GM23248 (cell line): ENCODE measurements at regions not wholly inside any gene's neighbourhood (a gene's known extent, or its start where the extent isn't known, plus 50 kb on each side); places are given as distances from the start of the nearest gene placed in this dataset.

ENCODE experiments used
- DNase-seq: peaks from one replicate; pipeline ENCODE4 v3.0.0-alpha.2; 2015
- H2AFZ ChIP-seq: fragments of 200-600 bp; sonication (generic); 2 replicates; pipeline ENCODE4 v1.6.1; 2016; ENCODE audit warnings: antibody characterized with exemption
- H3F3A ChIP-seq: fragments of 200-600 bp; sonication (generic); 2 replicates; pipeline ENCODE4 v1.6.1; 2016; ENCODE audit warnings: mild to moderate bottlenecking, antibody characterized with exemption, mixed run types; ENCODE audit not compliant: insufficient read depth
- H3K27ac ChIP-seq: fragments of 200-600 bp; sonication (generic); 2 replicates; pipeline ENCODE4 v1.5.1; 2016; ENCODE audit warnings: mild to moderate bottlenecking
- H3K27me3 ChIP-seq: fragments of 200-600 bp; sonication (generic); replicated peaks from 2 replicates; pipeline ENCODE4 v1.6.1; 2016; ENCODE audit warnings: mild to moderate bottlenecking; ENCODE audit not compliant: insufficient read depth
- H3K36me3 ChIP-seq: fragments of 200-600 bp; sonication (generic); 2 replicates; pipeline ENCODE4 v1.6.1; 2016; ENCODE audit warnings: low read depth, mild to moderate bottlenecking
- H3K4me1 ChIP-seq: fragments of 200-600 bp; sonication (generic); 2 replicates; pipeline ENCODE4 v1.6.1; 2016; ENCODE audit warnings: mild to moderate bottlenecking; ENCODE audit not compliant: insufficient read depth
- H3K4me2 ChIP-seq: fragments of 200-600 bp; sonication (generic); one replicate; pipeline ENCODE4 v1.6.1; 2016; ENCODE audit warnings: mild to moderate bottlenecking; ENCODE audit not compliant: unreplicated experiment
- H3K4me3 ChIP-seq: fragments of 200-600 bp; sonication (generic); 2 replicates; pipeline ENCODE4 v1.5.1; 2016; ENCODE audit warnings: mild to moderate bottlenecking
- H3K79me2 ChIP-seq: fragments of 200-600 bp; sonication (generic); 2 replicates; pipeline ENCODE4 v1.6.1; 2016; ENCODE audit warnings: mild to moderate bottlenecking; ENCODE audit not compliant: insufficient read depth
- H3K9ac ChIP-seq: fragments of 200-600 bp; sonication (generic); 2 replicates; pipeline ENCODE4 v1.6.1; 2016; ENCODE audit warnings: mild to moderate bottlenecking
- H3K9me2 ChIP-seq: fragments of 200-600 bp; sonication (generic); 2 replicates; pipeline ENCODE4 v1.6.1; 2016; ENCODE audit warnings: mixed run types, mild to moderate bottlenecking, moderate library complexity; ENCODE audit not compliant: insufficient read depth
- H3K9me3 ChIP-seq: fragments of 200-600 bp; sonication (generic); one replicate; pipeline ENCODE4 v1.6.1; 2017; ENCODE audit warnings: low read depth
- H4K20me1 ChIP-seq: fragments of 200-600 bp; sonication (generic); 2 replicates; pipeline ENCODE4 v1.6.0; 2016; ENCODE audit not compliant: insufficient read depth
- EZH2 ChIP-seq: fragments of 200-600 bp; sonication (generic); IDR thresholded peaks from 2 replicates; pipeline ENCODE4 v1.6.1; 2018; ENCODE audit warnings: antibody characterized with exemption, mild to moderate bottlenecking; ENCODE audit not compliant: insufficient read depth, poor library complexity, severe bottlenecking
- EZH2phosphoT487 ChIP-seq: fragments of 200-600 bp; sonication (generic); IDR thresholded peaks from 2 replicates; pipeline ENCODE4 v1.6.1; 2018; ENCODE audit warnings: antibody characterized with exemption, moderate library complexity, mild to moderate bottlenecking, low read depth; ENCODE audit not compliant: insufficient read depth
- WGBS, 2 experiments: methylation state at CpG; one replicate each; pipeline ENCODE4 v1.1.6; 2015 to 2017; ENCODE audit warnings: low lambda C conversion rate in 2 of 2, low coverage in 1 of 2; ENCODE audit errors: missing lambda C conversion rate in 2 of 2; 5-methylcytosine and 5-hydroxymethylcytosine counted together
- in situ Hi-C: fragments of 300-500 bp; cut with MboI; formaldehyde crosslinking; loops from 2 replicates; pipeline ENCODE4 v1.15.0; 2020

GRCh38 chr2:118244686-118245085 lies 156.4 kb downstream of the INSIG2 start:
- no peak for DNase-seq
- 89 to 100% methylated on average over 1 of the region's 1 CpG for WGBS, 2 experiments
- Histone ChIP-seq H3K27ac (no peak overlapping the region), H3K27me3 (no peaks in the 10 kb centered on the region), H3K4me1 (peaks cover 37% of the 10 kb centered on the region), H3K9me3 (no peaks in the 10 kb centered on the region), H3K4me3 (no peak overlapping the region), H3K36me3 (no peaks in the 10 kb centered on the region), H2AFZ (no peak overlapping the region), H3F3A (peaks cover 33% of the 10 kb centered on the region), H3K4me2 (no peak overlapping the region), H3K79me2 (no peaks in the 10 kb centered on the region), H3K9me2 (no peaks in the 10 kb centered on the region), H3K9ac (no peak overlapping the region), H4K20me1 (no peaks in the 10 kb centered on the region)
- in situ Hi-C loops: no loop called here
- TF ChIP-seq EZH2 (no peak), EZH2phosphoT487 (no peak)

- H3K27ac ChIP-seq: no peak overlapping the region
- H3K4me3 ChIP-seq: no peak overlapping the region
- no peaks in the 10 kb centered on the region for H3K9me3 ChIP-seq
- no peaks in the 10 kb centered on the region for H4K20me1 ChIP-seq
- no peak overlapping the region for H3K4me2 ChIP-seq
- TF ChIP-seq EZH2 (no peak), EZH2phosphoT487 (no peak)
- H3K27me3 ChIP-seq: no peaks in the 10 kb centered on the region
- no peaks in the 10 kb centered on the region for H3K9me2 ChIP-seq
- no peaks in the 10 kb centered on the region for H3K36me3 ChIP-seq
- in situ Hi-C loops: no loop called here
- WGBS, 2 experiments: 40 to 67% methylated on average over 2 of the region's 2 CpGs
- DNase-seq: no peak
- no peak overlapping the region for H2AFZ ChIP-seq
- H3K9ac ChIP-seq: no peak overlapping the region
- H3F3A ChIP-seq: peaks cover 17% of the 10 kb centered on the region
- peaks cover 25% of the 10 kb centered on the region for H3K4me1 ChIP-seq
- H3K79me2 ChIP-seq: no peaks in the 10 kb centered on the region
Measured at GRCh38 chr2:118243031-118243430, 154.8 kb downstream of the INSIG2 start.

- Histone ChIP-seq H2AFZ (no peak overlapping the region), H3K36me3 (no peaks in the 10 kb centered on the region), H4K20me1 (no peaks in the 10 kb centered on the region), H3K4me2 (no peak overlapping the region), H3K27me3 (no peaks in the 10 kb centered on the region), H3K79me2 (no peaks in the 10 kb centered on the region), H3K4me1 (peaks cover 20% of the 10 kb centered on the region), H3K4me3 (no peak overlapping the region), H3K9ac (no peak overlapping the region), H3K27ac (no peak overlapping the region), H3K9me2 (no peaks in the 10 kb centered on the region), H3F3A (peaks cover 11% of the 10 kb centered on the region), H3K9me3 (no peaks in the 10 kb centered on the region)
- 46 to 57% methylated on average over 2 of the region's 2 CpGs for WGBS, 2 experiments
- in situ Hi-C loops: no loop called here
- TF ChIP-seq EZH2phosphoT487 (no peak), EZH2 (no peak)
- DNase-seq: peak; percentile 66
Measured at GRCh38 chr2:118242216-118242615, 153.9 kb downstream of the INSIG2 start.

GRCh38 chr2:118241128-118241527 lies 152.9 kb downstream of the INSIG2 start:
- WGBS, 2 experiments: 79 to 84% methylated on average over 8 of the region's 8 CpGs
- in situ Hi-C loops: no loop called here
- Histone ChIP-seq H3K36me3 (no peaks in the 10 kb centered on the region), H3K4me2 (no peak overlapping the region), H4K20me1 (no peaks in the 10 kb centered on the region), H3K9me2 (no peaks in the 10 kb centered on the region), H3K79me2 (no peaks in the 10 kb centered on the region), H3K27me3 (no peaks in the 10 kb centered on the region), H3K9ac (no peak overlapping the region), H3K4me3 (no peak overlapping the region), H2AFZ (no peak overlapping the region), H3K9me3 (no peaks in the 10 kb centered on the region), H3K27ac (no peak overlapping the region), H3F3A (peaks cover 2% of the 10 kb centered on the region), H3K4me1 (peaks cover 9% of the 10 kb centered on the region; the same call in 1 of the 2 replicates)
- no peak for DNase-seq
- no peak for TF ChIP-seq EZH2
- no peak for TF ChIP-seq EZH2phosphoT487

- Histone ChIP-seq H3K9me3 (no peaks in the 10 kb centered on the region), H3K9ac (no peak overlapping the region), H3K27ac (no peak overlapping the region), H4K20me1 (no peaks in the 10 kb centered on the region), H3F3A (no peaks in the 10 kb centered on the region), H3K27me3 (no peaks in the 10 kb centered on the region), H3K79me2 (no peaks in the 10 kb centered on the region), H3K9me2 (no peaks in the 10 kb centered on the region), H3K4me1 (peaks cover 8% of the 10 kb centered on the region; the same call in 1 of the 2 replicates), H3K4me2 (no peak overlapping the region), H3K36me3 (no peaks in the 10 kb centered on the region), H2AFZ (no peak overlapping the region), H3K4me3 (no peak overlapping the region)
- DNase-seq: peak; percentile 43
- 95 to 98% methylated on average over 2 of the region's 2 CpGs for WGBS, 2 experiments
- in situ Hi-C loops: no loop called here
- TF ChIP-seq EZH2 (no peak), EZH2phosphoT487 (no peak)
Measured at GRCh38 chr2:118240276-118240675, 152.0 kb downstream of the INSIG2 start.
